GM19023 (cell line): ENCODE measurements at regions not wholly inside any gene's neighbourhood (a gene's known extent, or its start where the extent isn't known, plus 50 kb on each side); places are given as distances from the start of the nearest gene placed in this dataset.

Experiments used
- ATAC-seq: cut with Tn5 transposase; IDR thresholded peaks from one replicate; pipeline ENCODE4 v1.9.1; 2021; ENCODE audit warnings: mild to moderate bottlenecking, moderate library complexity; ENCODE audit not compliant: unreplicated experiment

DNA sequence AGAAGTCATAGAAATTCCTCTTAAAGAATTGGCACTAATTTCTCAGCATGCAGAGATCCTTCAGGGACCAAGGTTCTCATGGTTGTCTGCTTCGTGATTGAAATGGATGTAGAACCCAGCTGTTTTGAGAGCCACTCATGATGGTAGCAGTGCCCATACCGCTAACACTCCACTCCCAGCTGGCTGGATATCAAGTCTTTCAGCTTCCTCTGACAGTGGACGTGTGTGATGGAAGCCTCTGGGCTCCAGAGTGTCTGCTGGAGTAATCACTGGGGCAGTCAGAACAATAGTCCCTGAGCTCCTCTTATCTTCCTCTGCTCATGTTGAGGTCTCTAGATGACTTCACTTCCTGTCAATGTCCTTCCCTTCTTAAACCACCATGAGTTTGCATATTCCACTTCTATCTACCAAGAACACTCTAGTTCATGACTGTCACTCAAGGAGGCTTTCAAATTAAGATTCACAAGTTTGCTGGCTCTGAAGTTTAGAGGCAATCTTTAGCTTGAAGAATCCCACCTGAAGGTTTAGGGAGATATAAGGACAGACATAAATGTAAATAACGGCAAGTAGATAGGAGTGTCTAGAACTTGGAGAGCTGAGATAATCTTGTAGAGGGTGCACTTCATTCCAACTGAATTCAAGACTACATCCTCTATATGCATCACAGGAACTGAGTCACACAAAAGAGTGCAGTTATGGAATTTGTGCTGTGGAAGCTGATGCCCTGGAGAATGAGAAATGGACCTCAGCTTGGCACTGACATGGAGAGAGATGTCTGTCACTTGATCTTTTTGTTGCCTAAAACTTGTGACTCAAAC lies 64.5 kb upstream of the WDR1 start:
- peak; percentile 96 for ATAC-seq

DNA sequence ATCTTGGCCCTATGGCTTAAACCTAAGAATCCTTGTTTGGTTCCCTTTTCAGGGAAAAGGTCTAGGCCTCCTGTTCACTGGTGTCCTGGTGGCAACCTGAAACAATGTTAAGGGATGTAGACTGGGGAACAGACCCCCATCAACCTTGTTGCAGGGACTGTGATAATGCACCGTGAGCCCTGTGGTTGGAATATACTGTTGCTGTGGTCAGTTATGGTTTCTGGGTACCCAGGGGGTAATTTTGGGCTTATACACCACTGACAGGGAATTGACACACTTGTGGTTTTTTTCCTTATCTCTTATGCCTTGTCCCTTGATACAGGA lies 64.0 kb upstream of the WDR1 start:
- no peak for ATAC-seq

DNA sequence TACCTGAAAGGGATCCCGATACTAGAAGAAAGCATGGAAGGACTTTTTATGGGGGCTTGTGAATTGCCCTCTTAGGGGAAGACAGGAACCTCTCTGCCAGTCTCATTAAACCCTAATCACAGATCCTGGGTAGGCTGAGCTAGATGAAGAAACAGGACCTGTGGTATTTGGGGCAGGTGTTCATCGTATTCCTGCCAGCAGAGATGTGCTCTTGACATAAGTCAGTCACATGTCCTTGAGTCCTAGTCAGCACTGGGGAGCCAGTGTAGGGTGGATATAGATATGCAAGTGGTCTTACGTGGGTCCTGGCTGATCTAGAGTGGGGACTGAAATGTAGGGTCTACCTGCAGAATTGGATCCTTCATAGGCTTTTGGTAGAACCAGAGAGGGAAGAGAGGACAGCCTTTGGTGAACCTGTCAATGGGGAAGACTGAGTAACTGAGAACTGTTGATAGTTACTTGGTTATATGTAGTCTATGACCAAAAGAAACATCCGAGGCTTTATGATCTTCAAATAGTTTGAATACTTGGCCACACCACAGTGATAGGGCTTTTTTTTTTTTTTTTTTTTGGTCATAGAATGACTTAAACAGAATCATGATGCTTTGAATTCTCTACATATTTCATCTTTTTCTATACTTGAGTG lies 63.5 kb upstream of the WDR1 start:
- no peak for ATAC-seq

DNA sequence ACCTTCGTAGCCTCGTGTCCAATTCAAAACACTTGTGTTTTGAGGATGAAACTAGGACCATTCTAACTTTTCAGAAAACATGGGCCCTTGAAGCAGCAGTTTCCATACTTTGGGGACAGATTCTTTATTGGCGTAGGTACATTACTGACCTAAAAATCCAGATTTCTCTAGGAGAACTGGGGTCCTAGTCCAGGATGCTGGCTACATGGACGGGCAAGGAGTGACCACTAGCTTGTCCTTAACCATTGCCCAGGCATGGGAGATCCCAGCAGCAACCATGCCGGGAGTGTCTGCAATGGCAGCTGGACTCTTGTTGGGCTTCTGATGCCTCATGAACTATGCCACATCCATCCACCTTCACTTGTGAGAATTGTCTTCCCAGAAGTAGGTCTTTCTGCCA lies 62.2 kb upstream of the WDR1 start:
- no peak for ATAC-seq

DNA sequence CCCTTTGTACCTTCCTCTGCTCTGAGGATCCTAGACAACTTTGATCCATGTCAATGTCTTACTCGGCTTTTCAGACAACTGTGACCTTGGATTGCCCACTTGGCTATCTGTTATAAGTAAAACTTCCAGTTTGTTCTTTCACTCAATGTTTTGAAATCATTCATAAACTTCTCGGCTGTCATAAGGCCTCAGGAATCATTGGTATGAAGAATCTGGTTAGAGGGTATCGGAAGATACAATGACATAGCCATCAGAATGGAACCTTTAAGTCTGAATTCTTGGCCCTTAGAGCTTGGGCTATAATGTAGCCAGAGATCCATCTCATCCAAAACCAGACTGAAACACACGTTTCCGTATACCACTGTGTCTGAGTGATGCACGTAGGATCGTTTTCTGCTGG lies 59.0 kb upstream of the WDR1 start:
- ATAC-seq, result no peak

DNA sequence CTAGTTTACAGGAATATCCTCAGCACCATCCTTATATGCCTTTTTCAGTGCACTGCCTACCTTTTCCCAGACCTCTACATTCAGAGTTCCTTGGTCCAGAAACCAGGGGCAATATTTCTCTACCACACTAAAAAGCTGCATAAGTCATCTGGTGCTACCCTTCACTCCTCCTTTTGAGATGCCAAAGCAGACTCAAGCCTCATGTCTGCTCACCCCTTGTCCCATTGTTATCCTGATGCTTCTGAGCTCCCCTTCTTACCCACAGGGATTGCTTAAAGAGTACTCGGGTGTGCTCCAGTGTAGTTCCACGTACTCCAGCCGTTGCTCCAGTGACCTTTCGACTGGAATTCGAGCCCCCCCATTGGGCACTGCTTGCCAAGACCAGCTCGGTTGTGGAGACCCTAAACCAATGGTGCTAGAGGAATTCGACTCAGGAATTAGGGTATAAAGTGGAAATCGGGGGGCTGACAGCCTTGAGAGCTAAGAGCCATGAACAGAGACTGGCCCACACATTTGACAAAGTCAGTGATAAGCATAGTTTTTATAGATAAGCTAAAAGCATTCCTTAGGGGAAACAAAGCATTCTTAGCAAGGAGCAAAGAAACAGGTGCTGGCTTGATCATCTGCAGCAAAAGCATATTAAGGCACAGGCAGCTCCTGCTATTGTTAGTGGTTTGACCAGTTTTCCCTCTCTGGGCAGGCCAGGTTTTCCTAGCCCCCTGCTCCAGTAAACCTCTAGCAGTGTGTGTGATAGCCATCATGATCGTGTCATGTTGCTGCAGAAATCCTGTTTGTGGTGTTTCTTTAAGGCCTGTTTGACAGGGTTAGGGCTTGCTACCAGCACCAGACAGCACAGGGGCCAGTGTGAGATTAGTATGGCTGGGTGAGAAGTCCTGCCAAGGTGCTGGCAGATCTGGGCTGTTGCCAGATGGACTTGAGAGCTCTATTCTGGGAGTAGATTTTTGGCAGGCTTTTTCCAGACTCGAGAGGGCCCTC lies 57.5 kb upstream of the WDR1 start:
- no peak for ATAC-seq

DNA sequence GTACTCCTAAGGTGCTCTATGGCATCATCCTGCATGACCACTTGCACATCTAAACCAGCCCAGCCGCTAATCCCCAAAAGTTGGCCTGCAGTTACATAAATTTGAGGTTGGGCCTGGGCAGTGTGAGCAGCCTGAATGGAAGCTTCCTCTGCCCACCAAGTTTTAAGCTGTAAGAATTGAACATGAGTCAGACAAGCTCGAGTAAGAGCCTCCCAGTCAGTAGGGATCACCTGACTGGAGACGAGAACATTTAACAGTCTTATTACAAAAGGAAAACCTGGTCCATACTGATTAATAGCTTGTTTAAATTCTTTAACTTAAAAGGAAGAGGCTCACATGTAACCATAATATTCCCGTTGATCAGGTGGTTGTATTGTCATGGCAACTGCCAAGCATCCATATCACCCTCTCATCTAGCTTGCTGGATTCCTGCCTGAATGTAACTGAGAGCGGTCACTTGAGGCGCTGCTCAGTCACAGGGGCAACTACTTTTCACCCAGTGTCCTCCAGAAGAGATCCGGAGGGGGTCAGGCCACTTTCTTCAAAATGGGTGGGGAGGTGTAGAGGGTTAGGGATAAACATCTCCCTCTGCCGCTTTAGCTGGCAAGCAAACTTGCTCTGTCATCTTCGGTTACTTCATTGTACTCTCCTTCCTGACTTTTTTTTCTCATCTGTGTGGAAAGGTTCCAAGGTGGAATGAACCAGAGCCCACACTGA lies 56.6 kb upstream of the WDR1 start:
- no peak for ATAC-seq

DNA sequence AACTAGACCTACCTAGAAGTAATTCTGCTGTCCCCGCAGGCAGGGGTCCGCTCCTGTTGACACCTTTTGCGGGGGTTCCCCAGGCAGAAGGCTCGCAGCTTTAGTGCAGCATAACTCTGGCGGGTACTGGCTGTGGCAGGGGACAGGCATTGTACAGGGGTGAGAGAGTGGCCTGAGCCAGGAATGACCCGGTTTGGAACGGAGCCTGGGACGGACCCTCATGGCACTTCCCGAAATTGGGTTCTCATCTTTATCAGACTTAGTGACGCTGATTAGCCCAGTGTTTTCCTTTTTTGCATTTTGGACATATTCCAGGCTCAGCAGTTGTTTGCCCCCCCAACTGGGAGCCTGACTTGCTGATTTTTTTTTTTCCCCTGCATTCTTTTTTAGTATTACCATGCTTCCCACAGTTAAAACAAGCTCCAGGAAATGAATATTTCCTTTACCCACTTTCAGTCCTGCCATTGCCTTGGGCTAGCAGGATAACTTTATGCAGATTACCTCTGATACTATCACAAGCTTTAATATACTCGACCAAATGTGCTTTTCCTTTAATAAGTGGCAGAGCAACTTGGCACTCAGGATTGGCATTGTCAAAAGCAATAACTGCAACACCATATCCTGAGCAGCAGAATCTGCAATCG lies 55.8 kb upstream of the WDR1 start:
- ATAC-seq, result no peak

DNA sequence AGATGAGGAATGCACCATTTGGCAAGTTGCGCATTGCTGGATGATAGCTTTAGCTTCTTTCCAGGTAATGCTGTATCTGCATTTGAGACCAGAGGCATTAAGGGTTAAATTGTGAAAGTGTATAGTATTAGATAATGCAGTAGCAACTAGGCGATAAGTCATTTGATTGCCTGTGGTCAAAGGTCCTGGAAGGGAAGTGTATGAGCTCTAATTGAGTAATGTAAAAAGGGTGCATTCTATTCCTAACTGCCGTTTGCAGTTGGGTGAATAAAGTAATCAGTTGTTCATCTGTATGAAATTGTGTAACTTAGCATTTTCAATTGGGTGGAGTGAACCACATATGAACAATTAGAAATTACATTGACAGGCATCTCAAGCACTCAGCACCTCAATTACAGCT lies 54.5 kb upstream of the WDR1 start:
- ATAC-seq, result no peak

DNA sequence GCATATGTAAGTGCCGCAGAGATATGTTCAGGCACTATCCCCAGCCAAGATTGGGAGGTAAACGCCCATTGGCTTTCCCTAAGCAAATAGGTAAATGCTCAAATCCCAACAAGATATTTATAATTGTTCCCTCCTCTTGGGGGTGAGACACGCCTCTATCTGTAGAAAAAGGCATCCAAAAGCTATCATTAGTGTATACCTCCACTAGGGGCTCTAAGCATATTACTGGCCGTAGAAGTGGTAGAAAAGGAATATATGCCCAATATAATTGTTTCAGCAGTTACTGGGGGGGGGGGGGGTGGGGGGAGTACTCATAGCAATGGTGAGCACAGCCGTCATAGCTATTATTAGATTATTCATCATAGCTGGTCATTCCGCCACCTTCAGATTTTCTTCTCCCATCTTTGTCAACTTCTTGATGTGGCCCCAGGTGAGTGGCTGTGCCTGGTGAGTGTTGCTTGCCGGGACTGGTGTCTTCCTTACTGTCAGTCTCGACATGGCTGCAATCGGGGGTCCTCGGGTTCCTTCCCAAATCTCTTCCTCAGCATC lies 53.3 kb upstream of the WDR1 start:
- ATAC-seq, result no peak

DNA sequence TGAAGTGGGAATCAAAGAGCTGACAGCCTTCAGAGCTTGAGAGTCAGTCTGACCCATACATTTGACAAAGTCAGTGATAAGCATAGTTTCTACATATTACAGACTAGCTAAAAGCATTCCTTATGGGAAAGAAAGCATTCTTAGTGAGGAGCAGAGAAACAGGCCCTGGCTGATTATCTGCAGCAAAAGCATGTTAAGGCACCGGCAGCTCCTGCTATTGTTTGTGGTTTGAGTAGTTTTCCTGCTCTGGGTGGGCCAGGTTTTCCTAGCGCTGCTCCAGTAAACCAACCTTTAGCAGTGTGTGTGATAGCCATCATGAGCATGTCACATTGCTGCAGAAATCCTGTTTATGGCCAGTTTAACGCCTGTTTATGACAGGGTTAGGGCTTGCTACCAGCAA lies 51.6 kb upstream of the WDR1 start:
- no peak for ATAC-seq

DNA sequence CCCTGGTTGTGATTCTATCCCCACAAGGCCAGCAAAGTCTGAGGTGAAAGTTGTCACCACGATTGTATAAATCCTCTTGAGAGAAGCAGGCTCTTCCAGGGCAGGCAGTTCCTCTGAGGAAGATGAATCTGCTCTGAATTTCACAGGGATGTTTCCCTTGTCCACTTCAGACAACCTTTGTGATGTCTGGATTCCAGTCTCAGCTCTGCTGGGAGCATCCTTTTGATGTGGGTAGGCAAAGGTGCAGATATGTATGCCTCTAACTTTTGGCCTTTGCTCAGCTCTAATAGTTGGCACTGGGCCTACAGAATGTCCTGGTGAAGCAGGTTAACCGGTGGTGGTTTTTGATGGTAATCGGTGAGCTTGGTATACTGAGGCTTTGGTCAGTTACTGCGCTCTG lies 50.6 kb upstream of the WDR1 start:
- no peak for ATAC-seq
